ENCODE measurements at regions not wholly inside any gene's neighbourhood (a gene's known extent, or its start where the extent isn't known, plus 50 kb on each side); places are given as distances from the start of the nearest gene placed in this dataset.
"Not testable (repeated sequence)": the region's sequence is repeated elsewhere in the genome, so short reads cannot be mapped to it uniquely, and the experiment has no call there.

DNA sequence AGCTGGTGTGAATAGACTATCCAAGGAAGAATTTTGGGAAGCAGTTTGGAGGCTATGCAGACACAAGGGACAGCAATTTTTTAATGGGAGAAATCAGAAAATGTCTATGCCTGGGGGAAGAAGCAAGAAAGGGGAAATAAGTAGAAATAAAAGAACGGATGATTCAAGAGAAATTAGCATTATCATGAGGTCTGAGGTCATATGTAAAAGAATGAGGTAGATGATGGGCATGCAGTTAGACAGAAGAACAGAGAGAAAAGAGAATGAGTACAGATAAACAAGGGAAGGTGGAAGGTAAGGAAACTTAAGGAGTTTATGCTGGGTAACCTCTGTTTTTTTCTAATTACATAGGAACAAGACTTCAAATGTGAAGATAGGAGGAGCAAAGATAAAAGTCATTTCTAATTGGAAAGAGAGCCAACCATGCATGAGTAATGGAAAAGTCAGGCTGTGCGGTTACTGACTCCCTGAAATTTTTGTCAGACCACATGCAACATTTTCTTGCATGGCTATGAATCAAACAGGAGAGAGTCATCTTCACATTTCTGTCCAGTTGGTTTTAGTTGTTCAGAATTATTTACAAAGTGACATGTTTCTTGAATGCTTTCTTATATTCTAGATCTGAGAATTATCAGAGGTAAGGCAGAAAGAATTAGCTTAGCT lies 101.0 kb upstream of the PIK3R1 start:
- DNase-seq: no peak

DNA sequence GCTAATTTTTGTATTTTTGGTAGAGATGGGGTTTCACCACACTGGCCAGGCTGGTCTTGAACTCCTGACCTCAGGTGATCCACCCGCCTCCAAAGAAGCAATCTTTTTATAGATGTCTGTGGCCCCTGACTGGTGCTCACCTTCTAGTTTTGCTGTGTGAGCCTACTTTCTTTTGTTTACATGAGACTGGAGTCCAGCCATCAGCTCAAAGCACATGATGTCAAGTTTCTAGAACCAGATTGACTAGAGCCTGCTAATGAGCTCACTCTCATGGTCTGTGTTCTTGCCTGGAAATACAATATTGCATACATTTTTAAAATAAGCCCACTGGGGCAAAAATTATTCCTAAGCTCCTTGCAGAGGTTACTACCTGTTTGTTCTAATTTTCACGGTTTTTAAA lies 102.9 kb upstream of the PIK3R1 start:
- no peak for DNase-seq

DNA sequence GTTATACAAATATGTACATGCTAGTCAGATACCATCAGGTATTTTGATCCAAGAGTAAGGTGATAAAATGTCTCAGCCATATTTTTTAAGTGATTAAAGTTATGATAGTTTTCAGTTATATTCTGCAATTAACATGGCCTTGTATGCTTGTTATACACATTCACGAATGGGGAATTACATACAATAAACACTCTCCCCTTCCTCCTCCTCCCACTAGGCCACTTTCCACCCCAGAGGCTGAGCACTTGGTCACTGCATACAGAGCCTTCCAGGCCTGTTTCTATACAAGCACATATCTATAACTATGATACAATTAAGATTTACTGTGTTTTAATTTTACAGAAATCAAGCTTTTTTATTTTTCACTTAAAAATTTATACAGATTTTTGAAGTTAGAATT lies 104.7 kb upstream of the PIK3R1 start:
- no peak for DNase-seq

DNA sequence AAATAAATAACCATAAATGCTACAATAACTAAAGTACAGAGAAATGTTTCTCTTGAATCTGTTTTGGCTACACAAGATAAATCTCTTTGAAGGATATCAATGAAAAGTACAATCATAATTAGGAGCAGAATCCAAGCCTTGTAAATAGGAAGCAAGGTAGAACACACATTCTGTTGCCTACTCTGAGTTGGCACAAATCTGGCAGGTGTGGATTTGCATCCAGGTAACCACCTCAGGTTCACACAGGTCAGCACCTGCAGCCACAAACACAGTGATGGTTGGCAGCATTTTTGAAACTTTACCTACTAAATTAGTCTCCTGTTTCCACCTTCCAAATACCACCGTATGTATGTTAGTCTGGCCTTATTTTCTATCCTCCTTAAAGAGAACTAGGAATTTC lies 105.3 kb upstream of the PIK3R1 start:
- no peak for DNase-seq

DNA sequence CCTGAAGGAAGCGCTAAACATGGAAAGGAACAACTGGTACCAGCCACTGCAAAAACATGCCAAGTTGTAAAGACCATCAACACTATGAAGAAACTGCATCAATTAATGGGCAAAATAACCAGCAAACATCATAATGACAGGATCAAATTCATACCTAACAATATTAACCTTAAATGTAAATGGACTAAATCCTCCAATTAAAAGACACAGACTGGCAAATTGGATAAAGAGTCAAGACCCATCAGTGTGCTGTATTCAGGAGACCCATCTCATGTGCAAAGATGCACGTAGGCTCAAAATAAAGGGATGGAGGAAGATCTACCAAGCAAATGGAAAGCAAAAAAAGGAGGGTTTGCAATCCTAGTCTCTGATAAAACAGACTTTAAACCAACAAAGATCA lies 111.3 kb upstream of the PIK3R1 start:
- DNase-seq: not testable (repeated sequence)

DNA sequence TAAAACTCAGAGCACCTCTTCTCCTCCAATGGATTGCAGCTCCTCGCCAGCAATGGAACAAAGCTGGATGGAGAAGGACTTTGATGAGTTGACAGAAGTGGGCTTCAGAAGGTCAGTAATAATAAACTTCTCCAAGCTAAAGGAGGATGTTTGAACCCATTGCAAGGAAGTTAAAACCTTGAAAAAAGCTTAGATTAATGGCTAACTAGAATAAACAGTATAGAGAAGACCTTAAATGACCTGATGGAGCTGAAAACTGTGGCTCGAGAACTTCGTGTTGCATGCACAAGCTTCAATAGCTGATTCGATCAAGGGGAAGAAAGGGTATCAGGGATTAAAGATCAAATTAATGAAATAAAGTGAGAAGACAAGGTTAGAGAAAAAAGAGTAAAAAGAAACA lies 112.3 kb upstream of the PIK3R1 start:
- not testable (repeated sequence) for DNase-seq

DNA sequence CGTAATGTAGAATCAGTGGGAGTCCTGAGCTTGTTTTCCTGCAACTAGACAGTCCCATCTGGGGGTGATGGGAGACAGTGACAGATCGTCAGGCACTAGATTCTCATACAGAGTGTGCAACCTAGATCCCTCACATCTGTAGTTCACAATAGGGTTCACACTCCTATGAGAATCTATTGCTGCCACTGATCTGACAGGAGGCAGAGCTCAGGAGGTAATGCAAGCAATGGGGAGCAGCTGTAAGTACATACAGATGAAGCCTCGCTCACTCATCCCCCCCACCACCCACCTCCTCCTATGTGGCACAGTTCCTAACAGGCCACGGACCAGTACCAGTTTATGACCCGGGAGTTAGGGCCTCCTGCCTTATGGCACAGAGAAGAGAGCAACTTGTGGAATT lies 116.2 kb upstream of the PIK3R1 start:
- no peak for DNase-seq

DNA sequence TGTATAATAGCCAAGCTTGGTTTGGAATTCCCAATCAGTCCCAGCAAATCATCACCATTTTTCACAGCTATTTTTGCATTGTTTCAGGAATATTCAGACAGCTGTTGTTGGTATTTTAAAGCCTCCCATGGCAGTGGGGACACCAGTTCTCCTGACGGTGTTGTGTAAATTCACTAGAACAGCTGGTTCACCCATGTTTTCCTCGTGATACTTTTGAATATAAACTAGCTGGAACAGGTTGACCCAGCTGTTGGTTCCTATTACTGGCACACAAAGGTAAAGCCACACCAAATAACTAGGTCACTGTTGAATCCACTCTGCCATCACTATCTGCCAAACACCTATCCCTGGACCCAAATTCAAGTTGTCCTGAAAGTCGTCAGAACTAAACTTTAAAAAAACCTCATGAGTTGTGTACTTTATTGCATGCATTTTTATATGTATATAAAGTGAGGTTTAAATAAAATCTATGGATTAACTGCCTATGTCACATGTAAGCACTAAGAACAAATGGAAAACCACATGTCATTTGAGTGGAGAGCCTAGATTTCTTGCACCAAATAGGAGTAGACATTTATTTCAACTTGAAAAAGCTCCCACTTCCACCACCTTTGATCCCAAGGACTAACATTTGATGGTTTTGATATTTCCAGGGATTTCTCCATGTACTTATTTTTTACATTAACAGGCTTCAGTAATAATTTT lies 121.9 kb upstream of the PIK3R1 start:
- no peak for DNase-seq

DNA sequence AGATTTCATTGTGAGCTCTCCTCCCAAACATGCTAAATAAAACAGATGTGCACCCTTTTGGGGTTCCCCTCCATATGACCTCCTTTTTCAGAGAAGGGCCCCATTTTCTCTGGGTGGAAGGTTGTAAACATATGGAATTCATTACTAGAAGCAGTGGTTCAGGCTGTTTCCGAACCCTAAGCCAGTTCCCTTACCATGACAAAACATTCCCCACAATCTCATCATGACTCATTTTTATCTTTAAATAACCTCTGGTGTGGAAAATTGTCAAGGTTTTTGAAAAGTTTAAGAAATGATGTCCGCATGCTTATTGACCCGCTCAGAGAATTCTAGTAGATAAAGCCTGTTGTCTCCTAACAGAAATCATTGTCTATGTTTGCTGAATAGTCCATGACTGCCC lies 127.3 kb upstream of the PIK3R1 start:
- DNase-seq: no peak

DNA sequence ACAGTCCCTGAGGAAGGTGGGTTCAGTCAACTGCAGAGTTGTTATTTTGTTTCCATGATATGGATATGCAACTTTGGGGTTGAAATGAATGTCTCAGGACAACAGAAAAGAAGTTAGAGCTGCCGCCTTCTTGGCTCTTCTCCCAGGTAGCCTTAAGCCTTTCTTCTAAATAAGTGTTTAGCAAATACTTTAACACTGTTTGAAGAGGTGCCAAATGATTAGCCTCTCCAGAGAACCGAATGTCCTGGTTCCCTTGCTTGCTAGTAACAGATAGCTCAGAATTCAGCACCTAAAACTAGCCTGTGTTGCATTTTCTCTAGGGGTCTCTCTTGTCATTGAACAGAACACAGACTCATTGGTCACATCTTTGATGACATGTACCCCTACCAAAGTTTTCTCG lies 127.7 kb upstream of the PIK3R1 start:
- DNase-seq: no peak

DNA sequence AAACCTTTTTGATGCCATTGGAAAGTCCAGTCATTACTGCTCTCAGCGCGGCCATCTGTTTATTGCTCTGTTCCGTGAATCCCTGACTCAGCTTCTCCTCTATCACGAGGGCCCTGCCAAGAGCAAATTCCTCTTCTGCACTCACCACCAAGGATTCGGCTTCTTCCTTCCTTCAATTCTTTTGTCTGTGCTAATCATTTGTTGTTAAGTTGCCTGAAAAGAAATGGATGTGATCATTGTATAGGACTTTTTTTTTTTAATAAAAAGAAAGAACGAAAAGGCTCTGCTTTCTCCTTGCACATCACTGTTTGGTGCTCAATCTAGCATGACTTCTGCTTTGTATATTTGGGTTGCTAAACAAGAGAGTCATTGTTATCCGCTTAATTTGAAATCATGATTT lies 128.7 kb upstream of the PIK3R1 start:
- no peak for DNase-seq

DNA sequence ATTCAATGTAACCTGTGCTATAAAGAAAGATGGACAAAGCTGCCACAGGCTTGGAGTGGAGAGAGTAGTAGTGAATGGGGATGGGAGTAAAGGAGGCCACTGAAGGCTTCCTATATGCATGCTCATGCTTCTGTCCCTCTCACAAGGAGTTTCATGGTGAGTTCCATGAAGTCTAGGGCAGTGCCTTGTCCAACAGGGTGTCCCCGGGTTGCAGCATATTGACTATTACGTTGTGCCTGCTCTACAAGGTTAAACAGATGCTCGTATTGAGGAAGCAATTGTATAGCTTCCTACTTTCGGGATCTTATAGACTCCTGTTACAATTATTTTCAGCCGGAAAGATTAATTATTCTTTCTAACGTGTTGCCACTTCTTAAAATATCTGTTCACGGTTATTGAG lies 129.1 kb upstream of the PIK3R1 start:
- no peak for DNase-seq

DNA sequence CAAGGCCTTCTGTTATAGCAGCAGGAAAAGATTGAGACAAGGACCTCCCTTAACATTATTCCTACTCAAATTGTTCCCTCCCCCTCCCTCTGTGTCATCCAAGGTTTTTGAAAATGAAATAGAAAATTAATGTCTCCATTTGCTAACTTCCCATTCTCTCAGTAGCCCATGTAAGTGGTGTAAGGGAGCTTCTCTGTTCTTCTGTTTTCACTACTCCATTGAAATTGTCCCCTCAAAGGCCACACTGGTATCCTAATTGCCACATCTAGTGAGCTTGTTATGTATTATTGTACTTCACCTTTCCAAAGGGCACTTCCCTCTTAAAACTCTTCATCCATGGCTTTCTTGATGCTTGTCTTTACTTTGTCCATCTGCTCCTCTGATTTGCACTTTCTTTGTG lies 131.2 kb upstream of the PIK3R1 start:
- DNase-seq: no peak

DNA sequence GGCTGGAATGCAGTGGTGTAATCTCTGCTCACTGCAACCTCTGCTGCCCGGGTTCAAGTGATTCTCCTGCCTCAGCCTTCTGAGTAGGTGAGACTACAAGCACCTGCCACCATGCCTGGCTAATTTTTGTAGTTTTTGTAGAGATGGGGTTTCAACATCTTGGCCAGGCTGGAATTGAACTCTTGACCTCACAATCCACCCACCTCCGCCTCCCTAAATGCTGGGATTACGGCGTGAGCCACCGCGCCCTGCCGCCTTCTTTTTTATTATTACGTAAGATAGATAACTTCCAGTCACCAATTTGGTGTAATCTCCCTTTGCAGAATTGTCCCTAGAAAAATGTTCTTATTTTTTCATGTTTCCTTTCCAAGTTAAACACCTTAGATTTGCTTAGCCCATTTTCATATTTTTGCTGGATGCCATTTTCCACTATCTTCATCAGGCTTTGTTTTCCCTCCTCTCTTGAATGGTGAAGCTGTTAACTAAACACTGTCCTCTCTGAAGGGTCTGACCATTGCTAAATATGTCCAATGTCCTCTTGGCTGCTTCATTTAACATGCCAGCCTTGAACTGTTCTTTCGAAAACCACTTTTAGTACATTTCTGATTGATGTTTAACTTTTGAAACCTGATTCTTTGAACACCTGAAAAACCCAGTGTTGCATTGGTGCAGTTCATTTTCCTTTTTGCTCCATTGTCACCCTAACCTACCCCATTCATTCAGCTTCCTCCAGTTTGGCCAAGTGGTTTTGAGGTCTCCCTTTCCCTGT lies 135.1 kb upstream of the PIK3R1 start:
- DNase-seq: no peak

DNA sequence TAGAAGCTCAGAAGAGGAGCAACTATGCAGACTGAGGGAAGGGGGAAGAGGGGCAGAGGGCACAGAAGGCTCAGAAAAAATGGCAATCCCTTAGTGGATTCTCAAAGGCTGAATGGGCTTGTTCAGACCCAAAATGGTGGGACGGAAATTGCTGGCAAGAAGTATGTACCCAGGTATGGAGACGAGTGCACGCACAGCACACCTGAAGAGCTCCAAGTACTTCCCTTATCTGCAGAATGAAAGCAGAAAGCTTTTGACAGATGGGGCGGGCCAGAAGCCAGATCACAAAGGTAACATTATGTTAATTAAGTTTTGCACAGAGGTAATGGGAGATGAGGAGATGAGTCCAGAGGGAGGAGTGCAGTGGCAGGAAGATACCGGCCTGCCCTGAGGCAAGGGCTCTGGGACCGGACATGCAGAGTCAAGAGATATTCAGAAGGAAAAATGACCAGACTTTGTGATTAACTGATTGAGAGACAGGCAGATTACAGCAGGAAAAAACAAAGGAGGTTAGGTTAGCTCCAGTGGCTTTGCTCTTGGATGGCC lies 138.1 kb upstream of the PIK3R1 start:
- DNase-seq: no peak

DNA sequence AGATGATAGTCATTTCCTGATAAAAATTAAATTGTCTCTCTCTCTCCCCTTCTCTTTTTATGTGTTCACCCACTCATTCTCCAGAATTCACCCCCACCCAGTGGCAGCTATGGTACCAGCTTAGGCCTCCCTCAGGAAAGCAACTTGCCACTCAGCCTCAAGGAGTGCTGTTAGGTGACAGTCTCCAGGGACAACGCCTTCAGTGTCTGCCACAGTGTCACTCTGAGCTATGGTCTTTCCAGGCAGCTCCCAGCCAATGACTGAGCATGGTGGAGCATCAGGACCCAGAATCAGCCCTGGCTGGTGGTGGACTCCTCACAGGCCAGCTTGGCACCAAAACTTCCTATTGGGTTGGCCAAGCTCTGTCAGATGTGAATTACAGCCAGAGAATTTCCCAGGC lies 140.9 kb upstream of the PIK3R1 start:
- DNase-seq: no peak

DNA sequence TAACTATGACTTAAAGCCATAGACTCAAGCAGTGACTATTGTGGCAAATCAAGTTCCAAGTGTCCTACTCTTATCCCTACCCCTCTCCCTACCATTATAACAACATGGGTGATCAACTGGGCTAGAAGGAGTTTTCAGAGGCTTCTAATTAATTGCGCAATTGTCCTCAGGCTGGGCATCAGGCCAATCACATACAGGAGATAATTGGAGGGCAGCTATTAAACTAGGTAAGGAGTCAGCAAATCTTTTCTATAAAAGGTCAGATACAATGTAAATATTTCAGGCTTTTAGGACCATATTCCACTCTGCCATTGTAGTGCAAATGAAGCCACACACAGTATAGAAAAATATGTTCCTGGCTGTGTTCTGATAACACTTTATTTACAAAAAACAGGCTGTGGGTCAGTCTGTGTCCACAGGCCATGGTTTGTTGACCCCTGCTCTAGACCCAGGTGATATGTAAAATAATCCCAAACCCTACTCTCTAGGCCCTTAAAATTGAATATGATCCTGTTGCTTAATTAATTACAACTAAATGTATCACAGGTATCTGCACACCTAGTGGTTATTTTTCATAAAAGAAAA lies 141.4 kb upstream of the PIK3R1 start:
- no peak for DNase-seq

DNA sequence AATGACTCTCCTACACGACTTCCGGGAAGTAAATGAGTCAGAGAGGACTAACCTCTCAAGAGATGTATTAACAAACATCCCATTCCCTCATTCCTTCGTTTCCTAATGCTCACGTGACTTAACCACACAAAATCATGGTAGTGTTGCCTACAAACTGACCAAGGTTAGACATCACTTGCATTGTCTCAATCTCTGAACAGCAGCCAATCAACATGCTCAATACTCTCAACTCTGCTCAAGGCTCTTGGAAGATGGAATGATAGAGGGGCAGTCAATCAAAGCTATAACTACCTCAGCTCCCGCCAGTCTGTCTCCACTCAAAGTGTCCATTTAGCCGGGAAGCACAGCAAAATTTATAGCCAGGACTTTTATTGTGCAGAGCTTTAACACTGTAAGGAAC lies 143.8 kb upstream of the PIK3R1 start:
- DNase-seq: no peak

DNA sequence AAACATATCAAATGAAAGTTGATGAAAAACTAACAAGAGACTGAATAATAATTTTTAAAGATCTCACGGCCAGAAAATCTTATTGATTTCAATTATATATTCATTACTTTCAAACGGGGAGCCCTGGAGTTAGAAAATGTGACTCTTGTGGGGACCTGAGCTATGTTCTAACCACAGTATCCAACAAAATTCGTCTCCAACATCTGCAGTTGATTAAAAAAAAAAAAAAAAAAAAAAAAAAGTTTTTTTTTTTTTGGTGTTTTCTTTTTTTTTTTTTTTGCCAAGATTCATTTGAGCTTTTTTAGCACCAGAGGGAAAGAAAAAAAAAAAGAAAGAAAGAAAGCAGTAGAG lies 144.3 kb upstream of the PIK3R1 start:
- no peak for DNase-seq

DNA sequence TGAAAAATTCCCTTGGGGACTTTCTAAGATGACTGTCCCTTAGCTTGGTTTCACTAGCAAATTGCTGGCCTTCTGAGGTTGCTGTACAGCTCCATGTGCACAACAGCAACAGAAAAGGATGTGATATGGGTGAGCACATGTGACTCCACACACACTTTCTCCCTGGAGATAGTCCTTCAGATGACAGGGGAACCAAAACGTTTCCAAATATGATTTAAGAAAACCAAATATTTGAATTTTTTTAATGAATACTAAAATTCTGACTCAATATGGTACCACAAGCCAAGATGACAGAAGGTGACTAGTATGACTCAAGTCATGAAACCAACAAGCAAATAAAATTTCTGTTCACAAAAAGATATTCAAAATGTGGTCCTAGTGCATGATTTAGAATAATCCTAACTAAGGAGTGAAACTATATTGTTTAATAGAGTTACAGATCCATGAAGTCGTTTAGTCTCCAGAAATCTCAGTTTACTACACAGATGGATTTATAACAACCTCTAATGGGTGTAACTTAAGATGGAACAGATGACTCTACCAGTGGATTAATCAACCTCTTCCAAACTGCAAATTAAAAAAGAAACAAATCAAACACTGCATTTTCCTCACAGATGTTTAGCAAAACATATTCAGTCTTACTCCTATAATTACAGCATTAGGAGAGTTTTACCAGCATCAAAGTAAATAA lies 144.8 kb upstream of the PIK3R1 start:
- no peak for DNase-seq

DNA sequence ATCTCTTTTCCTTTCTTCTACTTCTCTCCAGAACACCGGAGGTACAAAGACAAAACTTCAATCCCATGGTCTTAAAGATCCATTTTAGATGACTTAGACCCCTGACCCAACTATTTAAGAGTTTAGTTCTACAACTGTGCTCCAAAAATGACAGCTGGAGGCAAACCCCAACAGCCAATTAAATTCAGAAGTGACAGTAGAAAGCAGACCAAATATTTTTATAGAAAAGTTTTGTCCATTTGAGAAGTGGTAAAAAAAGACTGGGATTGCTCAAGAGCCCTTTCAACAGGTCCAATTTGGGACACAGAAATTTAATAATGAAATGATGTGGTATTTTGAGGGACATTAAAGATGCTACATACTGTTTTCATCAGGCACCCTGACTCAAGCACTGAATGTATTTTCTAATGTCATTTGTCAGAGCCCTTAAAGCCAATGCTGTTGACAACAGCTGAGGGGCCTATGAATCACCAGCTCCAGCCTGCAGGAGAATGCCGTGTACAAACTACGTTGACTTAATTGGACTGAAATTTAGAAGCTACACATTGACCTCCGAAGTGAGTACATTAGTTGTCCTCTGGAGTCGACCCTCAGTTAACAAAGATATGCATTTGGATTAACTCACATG lies 147.5 kb upstream of the PIK3R1 start:
- DNase-seq: no peak

DNA sequence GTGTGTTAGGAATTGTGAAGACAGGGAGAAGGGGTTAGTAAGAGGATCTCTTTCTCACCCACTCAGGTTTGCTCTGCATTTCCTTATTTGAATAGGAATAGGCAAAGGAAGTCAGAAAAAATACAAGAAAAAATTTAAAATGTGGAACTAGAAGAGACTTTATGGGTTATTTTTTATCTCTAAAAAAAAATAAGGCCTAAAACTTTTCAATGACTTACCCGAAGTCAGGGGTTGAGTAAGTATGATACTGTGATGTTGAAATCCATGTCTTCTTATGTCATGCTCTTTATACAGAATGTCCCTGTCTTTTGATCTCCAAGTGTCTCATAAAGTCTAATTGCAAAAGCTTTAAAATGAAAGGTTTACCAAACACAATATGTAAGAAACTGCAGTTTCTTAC lies 148.3 kb upstream of the PIK3R1 start:
- no peak for DNase-seq
